Endothelial cell (in vitro differentiated cells): ENCODE measurements at regions not wholly inside any gene's neighbourhood (a gene's known extent, or its start where the extent isn't known, plus 50 kb on each side); places are given as distances from the start of the nearest gene placed in this dataset.

Experiments used
- DNase-seq: peaks from one replicate; pipeline ENCODE4 v3.0.0; 2021; ENCODE audit warnings: low spot score
- H3K27ac Mint-ChIP-seq: one replicate; pipeline ENCODE4 v1.8.0; 2021; ENCODE audit warnings: mixed read lengths, inconsistent platforms; ENCODE audit not compliant: unreplicated experiment
- H3K27me3 Mint-ChIP-seq: one replicate; pipeline ENCODE4 v1.8.0; 2021; ENCODE audit warnings: mild to moderate bottlenecking, moderate library complexity, mixed read lengths, inconsistent platforms; ENCODE audit not compliant: unreplicated experiment
- H3K36me3 Mint-ChIP-seq: one replicate; pipeline ENCODE4 v1.8.0; 2021; ENCODE audit warnings: mild to moderate bottlenecking, low read depth, mixed read lengths, inconsistent platforms; ENCODE audit not compliant: unreplicated experiment
- H3K4me1 Mint-ChIP-seq: one replicate; pipeline ENCODE4 v1.8.0; 2021; ENCODE audit warnings: mild to moderate bottlenecking, mixed read lengths, inconsistent platforms; ENCODE audit not compliant: unreplicated experiment
- H3K4me3 Mint-ChIP-seq: one replicate; pipeline ENCODE4 v1.8.0; 2021; ENCODE audit warnings: mild to moderate bottlenecking, mixed read lengths, inconsistent platforms; ENCODE audit not compliant: unreplicated experiment
- H3K9me3 Mint-ChIP-seq: one replicate; pipeline ENCODE4 v1.8.0; 2021; ENCODE audit warnings: mixed read lengths, inconsistent platforms; ENCODE audit not compliant: unreplicated experiment
- CTCF ChIP-seq: fragments of 200-600 bp; sonication (generic); IDR thresholded peaks from one replicate; pipeline ENCODE4 v1.5.0; 2021; ENCODE audit warnings: antibody characterized with exemption; ENCODE audit not compliant: unreplicated experiment

DNA sequence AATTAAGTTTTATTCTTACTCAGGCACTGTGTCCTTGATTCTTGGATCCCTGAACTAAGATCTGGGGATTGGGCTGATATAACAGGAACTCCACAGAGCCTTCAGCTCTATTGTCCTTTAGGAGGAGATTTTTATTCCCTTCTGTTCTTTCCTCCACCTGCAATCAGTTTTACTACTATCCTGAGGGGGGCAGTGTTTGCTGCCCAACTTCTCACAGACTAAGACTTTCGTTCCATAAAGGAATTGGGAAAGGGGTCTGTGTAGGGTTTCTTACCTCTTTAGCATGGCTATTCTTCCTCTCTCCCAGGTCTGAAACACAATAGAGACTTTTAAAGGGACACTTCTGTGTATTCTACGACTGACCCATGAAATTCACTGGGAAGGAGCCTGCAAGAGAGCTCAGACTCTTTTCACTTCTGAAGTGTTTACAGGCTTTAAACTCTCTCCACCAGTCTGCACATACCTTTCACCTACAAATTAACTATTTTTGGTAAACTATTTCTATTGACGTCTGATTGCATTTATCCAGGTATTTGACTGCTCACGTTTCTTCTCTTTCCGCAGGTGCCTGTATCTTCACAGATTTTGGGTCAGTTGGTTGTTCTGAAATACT lies 103.3 kb upstream of the DEPDC1 start:
- H3K27ac Mint-ChIP-seq, result no peak overlapping the region
- DNase-seq, result peak; percentile 16
- no peak overlapping the region for H3K4me3 Mint-ChIP-seq
- no peaks in the 10 kb centered on the region for H3K9me3 Mint-ChIP-seq
- no peaks in the 10 kb centered on the region for H3K4me1 Mint-ChIP-seq
- peak; percentile 69 for TF ChIP-seq CTCF
- no peaks in the 10 kb centered on the region for H3K27me3 Mint-ChIP-seq
- no peaks in the 10 kb centered on the region for H3K36me3 Mint-ChIP-seq

- H3K36me3 Mint-ChIP-seq, result no peaks in the 10 kb centered on the region
Measured at GRCh38 chr1:68608289-68608688, 111.4 kb upstream of the DEPDC1 start.

GRCh38 chr1:68615312-68615711 lies 118.4 kb upstream of the DEPDC1 start:
- no peak for TF ChIP-seq CTCF
- H3K27me3 Mint-ChIP-seq, result peaks cover 1% of the 10 kb centered on the region
- H3K27ac Mint-ChIP-seq, result no peak overlapping the region
- no peaks in the 10 kb centered on the region for H3K4me1 Mint-ChIP-seq
- no peaks in the 10 kb centered on the region for H3K9me3 Mint-ChIP-seq
- DNase-seq, result no peak
- no peaks in the 10 kb centered on the region for H3K36me3 Mint-ChIP-seq
- H3K4me3 Mint-ChIP-seq, result no peak overlapping the region

More at GRCh38 chr1:68608289-68608688, 111.4 kb upstream of the DEPDC1 start:
- TF ChIP-seq CTCF, result no peak
- Mint-ChIP-seq H3K9me3 (no peaks in the 10 kb centered on the region), H3K4me1 (peaks cover 4% of the 10 kb centered on the region), H3K27me3 (no peaks in the 10 kb centered on the region), H3K4me3 (no peak overlapping the region), H3K27ac (no peak overlapping the region)
- no peak for DNase-seq

GRCh38 chr1:68617942-68618341 lies 121.1 kb upstream of the DEPDC1 start:
- Mint-ChIP-seq H3K9me3 (no peaks in the 10 kb centered on the region), H3K36me3 (no peaks in the 10 kb centered on the region), H3K4me1 (no peaks in the 10 kb centered on the region), H3K27ac (no peak overlapping the region), H3K4me3 (no peak overlapping the region), H3K27me3 (peaks cover 2% of the 10 kb centered on the region)
- DNase-seq, result no peak
- no peak for TF ChIP-seq CTCF

- Mint-ChIP-seq H3K36me3 (no peaks in the 10 kb centered on the region), H3K27me3 (peaks cover 2% of the 10 kb centered on the region), H3K4me1 (no peaks in the 10 kb centered on the region), H3K9me3 (no peaks in the 10 kb centered on the region), H3K4me3 (no peak overlapping the region), H3K27ac (no peak overlapping the region)
- TF ChIP-seq CTCF, result no peak
- no peak for DNase-seq
Measured at GRCh38 chr1:68620571-68620970, 123.7 kb upstream of the DEPDC1 start.
